ENCODE measurements at regions not wholly inside any gene's neighbourhood (a gene's known extent, or its start where the extent isn't known, plus 50 kb on each side); places are given as distances from the start of the nearest gene placed in this dataset.

- TF ChIP-seq POLR2AphosphoS2 (IDR thresholded peaks at IDR 0.05; ENCODE audit: low read length), result no peak
- TF ChIP-seq ATF3 (IDR thresholded peaks at IDR 0.05), result no peak
- no peak for TF ChIP-seq ATF3 (CRISPR knock-in tag; conservative IDR thresholded peaks at IDR 0.05)
- no peak for TF ChIP-seq ZNF76 (CRISPR knock-in tag; IDR thresholded peaks at IDR 0.05; ENCODE audit: borderline replicate concordance)
- no peak for TF ChIP-seq BRF2 (IDR thresholded peaks at IDR 0.05; ENCODE audit: borderline replicate concordance, insufficient read depth, insufficient read length)
- no peak for TF ChIP-seq KLF10 (CRISPR knock-in tag; IDR thresholded peaks at IDR 0.05)
- no peak for TF ChIP-seq POLR2AphosphoS5 (IDR thresholded peaks at IDR 0.05; ENCODE audit: control insufficient read depth, insufficient read depth, low read depth, low read length)
- no peak for TF ChIP-seq ZMIZ1 (IDR thresholded peaks at IDR 0.05; ENCODE audit: low read depth in 2 of 2, low read length in 2 of 2)
- TF ChIP-seq ZBTB33 (CRISPR knock-in tag; IDR thresholded peaks at IDR 0.05), result no peak
- TF ChIP-seq STAT5B (CRISPR knock-in tag; IDR thresholded peaks at IDR 0.05), result no peak
These were observed 338.4 kb downstream of the TMEM167A start for GRCh38 chr5:82738681-82739269.
